H1 (cell line): ENCODE measurements at regions not wholly inside any gene's neighbourhood (a gene's known extent, or its start where the extent isn't known, plus 50 kb on each side); places are given as distances from the start of the nearest gene placed in this dataset.

Experiments
- EGR1 ChIP-seq: IDR thresholded peaks from 2 replicates; pipeline ENCODE4 v1.6.1; 2011; ENCODE audit warnings: low read depth, low read length, borderline replicate concordance
- MAFK ChIP-seq: IDR thresholded peaks from 2 replicates; pipeline ENCODE4 v1.6.1; 2012; ENCODE audit warnings: low read depth, mild to moderate bottlenecking, improper control_type of control experiment, low read length
- RBBP5 ChIP-seq: IDR thresholded peaks from 2 replicates; pipeline ENCODE4 v1.7.1; 2012; ENCODE audit warnings: low read depth, mild to moderate bottlenecking, inconsistent platforms, low read length, moderate library complexity, borderline replicate concordance
- YY1 ChIP-seq: IDR thresholded peaks from 2 replicates; pipeline ENCODE4 v1.6.1; 2011; ENCODE audit warnings: low read depth, mild to moderate bottlenecking, low read length

DNA sequence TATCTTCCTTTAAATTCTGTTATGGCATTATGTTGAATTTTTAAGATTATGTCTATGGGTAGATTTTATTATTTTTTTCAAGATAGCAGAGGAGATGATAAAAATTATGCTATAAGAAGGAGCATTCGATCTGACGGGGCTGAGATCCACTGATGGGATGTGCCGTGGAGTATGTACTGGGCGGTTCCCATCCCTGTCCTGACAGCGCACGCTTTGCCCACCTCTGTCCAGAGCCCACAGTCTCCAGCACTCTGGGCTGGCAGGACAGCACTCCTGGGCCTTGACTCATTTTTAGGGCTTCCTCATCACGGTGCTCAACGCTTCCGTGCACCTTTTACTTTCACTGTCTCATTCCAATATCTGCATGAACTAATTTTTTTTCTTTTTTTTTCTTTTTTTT, 235.5 kb downstream of the TEX29 start (continued):
- no peak for TF ChIP-seq EGR1
- TF ChIP-seq MAFK, result no peak
- no peak for TF ChIP-seq RBBP5
- no peak for TF ChIP-seq YY1
